Breast epithelium (tissue), 4 donors: ENCODE measurements at regions not wholly inside any gene's neighbourhood (a gene's known extent, or its start where the extent isn't known, plus 50 kb on each side); places are given as distances from the start of the nearest gene placed in this dataset.

Experiments used
- DNase-seq, 2 donors: peaks; one replicate each; pipeline ENCODE4 v3.0.0-alpha.2; 2019; ENCODE audit warnings: low spot score in 2 of 2
- H3K27ac ChIP-seq, 2 donors: fragments of 200-600 bp; sonication (generic) in 1 of 2; one replicate each; pipeline ENCODE4 v1.5.1; 2016 to 2019; ENCODE audit warnings: mild to moderate bottlenecking in 1 of 2
- H3K27me3 ChIP-seq, 2 donors: fragments of 200-600 bp; sonication (generic) in 1 of 2; one replicate each; pipeline versions ENCODE4 v1.5.1 to v1.6.0; 2017 to 2019; ENCODE audit warnings: control low read depth in 1 of 2, mild to moderate bottlenecking in 1 of 2
- H3K36me3 ChIP-seq: fragments of 200-600 bp; one replicate; pipeline ENCODE4 v1.5.1; 2019
- H3K4me1 ChIP-seq, 2 donors: fragments of 200-600 bp; sonication (generic); one replicate each; pipeline ENCODE4 v1.5.1; 2016 to 2019; ENCODE audit warnings: control low read depth in 1 of 2
- H3K4me3 ChIP-seq, 3 donors: fragments of 200-600 bp; sonication (generic); 1 replicate in 2 of 3; 2 replicates in 1 of 3; pipeline ENCODE4 v1.5.1; 2016 to 2019; ENCODE audit warnings: mild to moderate bottlenecking in 3 of 3, moderate library complexity in 2 of 3
- H3K9me3 ChIP-seq, 2 donors: fragments of 200-600 bp; sonication (generic) in 1 of 2; one replicate each; pipeline ENCODE4 v1.5.1; 2016 to 2019; ENCODE audit warnings: control low read depth in 1 of 2
- POLR2A ChIP-seq: fragments of 450-650 bp; IDR thresholded peaks from one replicate; pipeline ENCODE4 v1.6.1; 2016; ENCODE audit warnings: antibody characterized with exemption, mild to moderate bottlenecking, moderate library complexity
- POLR2AphosphoS5 ChIP-seq, 3 donors: sonication (generic); formaldehyde crosslinking; IDR thresholded peaks; one replicate each; pipeline ENCODE4 v1.6.1; 2017; ENCODE audit warnings: antibody characterized with exemption in 3 of 3
- intact Hi-C: fragments of 100-400 bp; cut with DNase I; formaldehyde crosslinking; loops from one replicate; pipeline ENCODE4 v1.15.1; 2023; ENCODE audit warnings: low total_unique reads
- TF ChIP-seq, protein P1 (sequence below), 3 donors: fragments of 450-650 bp; IDR thresholded peaks; one replicate each; pipeline ENCODE4 v1.5.1; 2016 to 2017; ENCODE audit warnings: antibody characterized with exemption in 3 of 3, mild to moderate bottlenecking in 3 of 3, moderate library complexity in 3 of 3

- Histone ChIP-seq H3K27me3 (no peaks in the 10 kb centered on the region), H3K4me3 (no peak overlapping the region), H3K9me3 (no peaks in the 10 kb centered on the region), H3K27ac (no peak overlapping the region), H3K36me3 (no peaks in the 10 kb centered on the region), H3K4me1 (no peaks in the 10 kb centered on the region)
- TF ChIP-seq, protein P1, sequence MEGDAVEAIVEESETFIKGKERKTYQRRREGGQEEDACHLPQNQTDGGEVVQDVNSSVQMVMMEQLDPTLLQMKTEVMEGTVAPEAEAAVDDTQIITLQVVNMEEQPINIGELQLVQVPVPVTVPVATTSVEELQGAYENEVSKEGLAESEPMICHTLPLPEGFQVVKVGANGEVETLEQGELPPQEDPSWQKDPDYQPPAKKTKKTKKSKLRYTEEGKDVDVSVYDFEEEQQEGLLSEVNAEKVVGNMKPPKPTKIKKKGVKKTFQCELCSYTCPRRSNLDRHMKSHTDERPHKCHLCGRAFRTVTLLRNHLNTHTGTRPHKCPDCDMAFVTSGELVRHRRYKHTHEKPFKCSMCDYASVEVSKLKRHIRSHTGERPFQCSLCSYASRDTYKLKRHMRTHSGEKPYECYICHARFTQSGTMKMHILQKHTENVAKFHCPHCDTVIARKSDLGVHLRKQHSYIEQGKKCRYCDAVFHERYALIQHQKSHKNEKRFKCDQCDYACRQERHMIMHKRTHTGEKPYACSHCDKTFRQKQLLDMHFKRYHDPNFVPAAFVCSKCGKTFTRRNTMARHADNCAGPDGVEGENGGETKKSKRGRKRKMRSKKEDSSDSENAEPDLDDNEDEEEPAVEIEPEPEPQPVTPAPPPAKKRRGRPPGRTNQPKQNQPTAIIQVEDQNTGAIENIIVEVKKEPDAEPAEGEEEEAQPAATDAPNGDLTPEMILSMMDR (IDR thresholded peaks at IDR 0.05): no peak
- TF ChIP-seq POLR2AphosphoS5 (IDR thresholded peaks at IDR 0.05) (no peak), POLR2A (no peak)
- intact Hi-C loops: no loop called here
- DNase-seq: no peak
Measured at GRCh38 chr5:165882099-165882498, 2376.7 kb downstream of the MAT2B start.

DNA sequence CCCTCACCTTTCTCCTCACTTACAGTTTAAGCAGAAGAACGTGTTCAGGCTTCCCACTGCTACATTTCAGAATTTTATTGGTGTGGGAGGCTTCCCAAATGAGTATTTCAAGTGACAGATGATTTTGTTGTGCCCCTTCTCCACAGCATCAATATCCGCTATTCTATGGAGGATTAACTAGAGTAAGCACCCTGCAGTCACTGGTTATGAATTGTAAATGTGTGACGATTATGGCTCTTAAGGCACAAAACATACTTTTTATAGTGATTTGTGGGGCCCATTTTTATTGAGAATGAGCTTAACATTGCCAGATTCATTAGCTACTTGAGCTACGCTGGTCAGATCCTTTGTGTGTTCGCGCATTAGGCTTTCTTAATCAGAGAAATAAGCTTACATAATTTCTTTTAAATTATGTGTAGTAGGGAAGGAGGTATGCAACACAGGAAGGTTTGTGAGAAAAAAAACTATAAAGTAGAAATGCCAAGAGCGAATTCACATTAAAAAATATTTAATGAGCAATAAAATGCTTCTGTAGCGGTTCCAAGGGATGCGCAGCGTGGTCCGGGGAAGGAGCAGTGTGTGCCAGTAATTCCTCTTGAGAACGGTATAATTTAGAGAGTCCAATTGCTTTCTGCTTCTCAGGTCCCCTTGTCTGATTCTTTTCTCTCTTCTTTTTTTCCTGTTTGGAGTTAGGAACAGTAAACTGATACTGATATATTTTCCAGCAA lies 2380.4 kb downstream of the MAT2B start:
- no peak for TF ChIP-seq POLR2A
- TF ChIP-seq POLR2AphosphoS5 (IDR thresholded peaks at IDR 0.05): no peak
- TF ChIP-seq, protein P1 (IDR thresholded peaks at IDR 0.05): no peak
- H3K9me3 ChIP-seq: no peaks in the 10 kb centered on the region
- no peaks in the 10 kb centered on the region for H3K36me3 ChIP-seq
- no peaks in the 10 kb centered on the region for H3K27me3 ChIP-seq
- intact Hi-C loops: loop anchor here (1.0 kb wide), 1 partner anchor 8 kb away; no protein-coding TSS in a partner anchor
- DNase-seq: no peak
- no peak overlapping the region for H3K27ac ChIP-seq
- no peak overlapping the region for H3K4me3 ChIP-seq
- no peaks in the 10 kb centered on the region for H3K4me1 ChIP-seq

- no peak for TF ChIP-seq POLR2A
- no peak for TF ChIP-seq POLR2AphosphoS5 (IDR thresholded peaks at IDR 0.05)
- TF ChIP-seq, protein P1 (IDR thresholded peaks at IDR 0.05): no peak
- Histone ChIP-seq H3K36me3 (no peaks in the 10 kb centered on the region), H3K27me3 (no peaks in the 10 kb centered on the region), H3K27ac (no peak overlapping the region), H3K4me3 (no peak overlapping the region), H3K4me1 (no peaks in the 10 kb centered on the region), H3K9me3 (no peaks in the 10 kb centered on the region)
- DNase-seq: no peak
- intact Hi-C loops: no loop called here
Measured at GRCh38 chr5:165887147-165887546, 2381.7 kb downstream of the MAT2B start.

DNA sequence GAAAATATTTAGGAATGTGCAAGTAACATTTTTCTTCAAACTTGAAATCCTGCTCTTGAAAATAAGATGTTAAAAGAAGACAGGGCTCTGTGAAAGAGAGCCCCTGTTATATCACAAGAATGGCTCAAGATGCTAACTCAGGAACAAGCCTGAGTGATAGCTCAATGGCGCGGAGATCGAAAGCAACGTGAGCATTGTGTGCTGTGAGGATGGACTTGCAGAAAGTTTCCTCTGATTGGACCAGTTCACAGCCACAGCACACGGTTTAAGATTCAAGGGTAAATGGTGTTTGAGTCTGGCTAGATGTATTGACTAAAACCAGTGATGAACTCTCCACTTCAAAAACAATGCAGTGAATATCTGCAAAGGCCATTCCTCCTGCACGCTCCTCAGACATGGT lies 2387.0 kb downstream of the MAT2B start:
- no peaks in the 10 kb centered on the region for H3K4me1 ChIP-seq
- no peak for DNase-seq
- H3K36me3 ChIP-seq: no peaks in the 10 kb centered on the region
- intact Hi-C loops: no loop called here
- no peaks in the 10 kb centered on the region for H3K27me3 ChIP-seq
- TF ChIP-seq, protein P1 (IDR thresholded peaks at IDR 0.05): no peak
- no peak for TF ChIP-seq POLR2A
- no peak for TF ChIP-seq POLR2AphosphoS5 (IDR thresholded peaks at IDR 0.05)
- no peak overlapping the region for H3K4me3 ChIP-seq
- H3K9me3 ChIP-seq: no peaks in the 10 kb centered on the region
- no peak overlapping the region for H3K27ac ChIP-seq

DNA sequence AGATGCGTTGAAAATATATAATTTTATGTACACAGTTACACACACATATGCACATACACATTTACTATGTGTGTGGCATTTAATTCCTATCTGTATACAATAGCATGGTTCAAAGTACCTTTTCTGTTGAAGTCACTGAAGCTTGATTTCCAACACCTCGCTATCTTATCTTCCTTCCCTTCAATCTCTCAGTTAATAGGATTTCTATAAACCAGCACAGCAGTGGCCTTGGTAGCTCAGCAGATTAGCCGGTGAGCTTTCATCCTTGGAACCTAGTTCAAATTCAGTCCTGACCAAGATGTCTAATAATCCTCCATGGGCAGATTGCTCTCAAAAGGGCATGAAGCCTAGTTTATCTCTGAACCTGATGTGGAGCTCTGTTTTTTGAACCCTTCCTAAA lies 2389.5 kb downstream of the MAT2B start:
- intact Hi-C loops: no loop called here
- Histone ChIP-seq H3K4me3 (no peak overlapping the region), H3K9me3 (no peaks in the 10 kb centered on the region), H3K27me3 (no peaks in the 10 kb centered on the region), H3K4me1 (no peaks in the 10 kb centered on the region), H3K27ac (no peak overlapping the region), H3K36me3 (no peaks in the 10 kb centered on the region)
- DNase-seq: no peak
- TF ChIP-seq POLR2AphosphoS5 (IDR thresholded peaks at IDR 0.05) (no peak), POLR2A (no peak)
- TF ChIP-seq, protein P1 (IDR thresholded peaks at IDR 0.05): no peak
